ENCODE measurements at regions not wholly inside any gene's neighbourhood (a gene's known extent, or its start where the extent isn't known, plus 50 kb on each side); places are given as distances from the start of the nearest gene placed in this dataset.
A peak's percentile ranks its signal among the peaks of the same experiment; 100 is the strongest.

DNA sequence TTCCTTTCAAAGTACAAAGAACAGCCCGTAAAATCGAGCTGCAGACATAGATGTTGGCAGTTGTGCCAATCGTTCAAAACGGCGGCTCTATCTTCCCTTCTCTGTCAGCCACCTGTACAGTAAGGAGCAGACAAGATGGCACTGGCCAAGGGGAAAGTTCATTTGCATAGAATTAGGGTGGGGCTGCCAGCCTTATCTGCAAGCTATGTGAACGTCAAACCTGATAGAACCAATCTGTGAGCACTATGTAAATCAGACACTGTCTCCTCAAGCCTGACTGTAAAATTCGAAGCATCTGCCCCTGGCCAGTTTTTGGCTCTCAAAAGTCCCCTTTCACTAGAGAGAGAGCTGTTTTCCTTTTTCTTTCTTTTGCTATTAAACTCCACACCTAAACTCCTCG, 374.5 kb downstream of the EPM2A start:
- H3K27ac ChIP-seq (ENCODE audit: extremely low read length, insufficient read depth, low read length), result no peak overlapping the region
- POLR2A ChIA-PET, result no interaction called here
- in situ Hi-C loops (cut with HindIII; ENCODE audit: extremely low pct_ligation_motif_present, low pct_unique_long_range_greater_than_20kb) (no loop called here), intact Hi-C loops (cut with micrococcal nuclease; ENCODE audit: unreplicated experiment) (no loop called here)
- H3K36me3 ChIP-seq (replicated peaks in 1 of 2; ENCODE audit: control insufficient read depth in 1 of 2, insufficient read depth in 2 of 2, low read length in 2 of 2), result no peaks in the 10 kb centered on the region
- 17% methylated on average over 8 of the region's 8 CpGs for WGBS (ENCODE audit: low lambda C conversion rate)
- CTCF ChIA-PET (ENCODE audit: low intra/inter-chr PET ratio, low total read pairs), result no interaction called here
- no peaks in the 10 kb centered on the region for H3K27me3 ChIP-seq (ENCODE audit: control insufficient read depth in 1 of 2, insufficient read depth in 2 of 2, low read length in 2 of 2)
- no peak overlapping the region for H3K9ac ChIP-seq (ENCODE audit: insufficient read depth, low read depth, low read length)
- no peak overlapping the region for H3K4me3 ChIP-seq (replicated peaks in 1 of 3; ENCODE audit: insufficient read depth in 1 of 3, low read depth in 2 of 3, low read length in 3 of 3)
- H3K4me2 ChIP-seq (ENCODE audit: low read depth, low read length), result no peak overlapping the region
- ATAC-seq, result 0 out of 3 replicates have a peak, but pooled peaks have one; percentile 34
- no peak for DNase-seq (ENCODE audit: low spot score)
- H3K4me1 ChIP-seq (ENCODE audit: insufficient read depth, low read length), result no peaks in the 10 kb centered on the region
- no peaks in the 10 kb centered on the region for H3K79me2 ChIP-seq (ENCODE audit: insufficient read depth, low read length)
- no peaks in the 10 kb centered on the region for H3K9me3 ChIP-seq (ENCODE audit: low read length)
- H2AFZ ChIP-seq (ENCODE audit: low read length), result no peak overlapping the region
- FAIRE-seq, result no peak
- no TSS peak for BruUV-seq (replicated peaks)
- no peaks in the 10 kb centered on the region for H4K20me1 ChIP-seq (ENCODE audit: insufficient read depth, low read length)
- TF ChIP-seq JUND (CRISPR knock-in tag; IDR thresholded peaks at IDR 0.05) (no peak), RBM39 (IDR thresholded peaks at IDR 0.05; ENCODE audit: low read depth, low read length, poor library complexity, severe bottlenecking) (no peak), GFI1 (CRISPR knock-in tag; IDR thresholded peaks at IDR 0.05; ENCODE audit: borderline replicate concordance) (no peak), BRD4 (CRISPR knock-in tag; IDR thresholded peaks at IDR 0.05) (no peak), HNF1A (IDR thresholded peaks at IDR 0.05; ENCODE audit: low read depth) (no peak), HNF1A (CRISPR knock-in tag; IDR thresholded peaks at IDR 0.05; ENCODE audit: borderline replicate concordance) (no peak), ZNF891 (CRISPR knock-in tag; IDR thresholded peaks at IDR 0.05) (no peak), CENPX (CRISPR knock-in tag; IDR thresholded peaks at IDR 0.05) (no peak), YEATS2 (CRISPR knock-in tag; IDR thresholded peaks at IDR 0.05; ENCODE audit: borderline replicate concordance) (no peak), ZNF550 (CRISPR knock-in tag; IDR thresholded peaks at IDR 0.05; ENCODE audit: borderline replicate concordance) (no peak), GPBP1L1 (CRISPR knock-in tag; IDR thresholded peaks at IDR 0.05) (no peak), PHF8 (CRISPR knock-in tag; IDR thresholded peaks at IDR 0.05) (no peak), SMYD3 (CRISPR knock-in tag; IDR thresholded peaks at IDR 0.05) (no peak), AKAP8 (CRISPR knock-in tag; IDR thresholded peaks at IDR 0.05) (no peak), PCBP1 (IDR thresholded peaks at IDR 0.05; ENCODE audit: borderline replicate concordance, low read depth, low read length) (no peak), PLRG1 (conservative IDR thresholded peaks at IDR 0.05) (no peak)
- TF ChIP-seq, protein P1, sequence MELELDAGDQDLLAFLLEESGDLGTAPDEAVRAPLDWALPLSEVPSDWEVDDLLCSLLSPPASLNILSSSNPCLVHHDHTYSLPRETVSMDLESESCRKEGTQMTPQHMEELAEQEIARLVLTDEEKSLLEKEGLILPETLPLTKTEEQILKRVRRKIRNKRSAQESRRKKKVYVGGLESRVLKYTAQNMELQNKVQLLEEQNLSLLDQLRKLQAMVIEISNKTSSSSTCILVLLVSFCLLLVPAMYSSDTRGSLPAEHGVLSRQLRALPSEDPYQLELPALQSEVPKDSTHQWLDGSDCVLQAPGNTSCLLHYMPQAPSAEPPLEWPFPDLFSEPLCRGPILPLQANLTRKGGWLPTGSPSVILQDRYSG (CRISPR knock-in tag; IDR thresholded peaks at IDR 0.05), result no peak
- TF ChIP-seq, protein P2, sequence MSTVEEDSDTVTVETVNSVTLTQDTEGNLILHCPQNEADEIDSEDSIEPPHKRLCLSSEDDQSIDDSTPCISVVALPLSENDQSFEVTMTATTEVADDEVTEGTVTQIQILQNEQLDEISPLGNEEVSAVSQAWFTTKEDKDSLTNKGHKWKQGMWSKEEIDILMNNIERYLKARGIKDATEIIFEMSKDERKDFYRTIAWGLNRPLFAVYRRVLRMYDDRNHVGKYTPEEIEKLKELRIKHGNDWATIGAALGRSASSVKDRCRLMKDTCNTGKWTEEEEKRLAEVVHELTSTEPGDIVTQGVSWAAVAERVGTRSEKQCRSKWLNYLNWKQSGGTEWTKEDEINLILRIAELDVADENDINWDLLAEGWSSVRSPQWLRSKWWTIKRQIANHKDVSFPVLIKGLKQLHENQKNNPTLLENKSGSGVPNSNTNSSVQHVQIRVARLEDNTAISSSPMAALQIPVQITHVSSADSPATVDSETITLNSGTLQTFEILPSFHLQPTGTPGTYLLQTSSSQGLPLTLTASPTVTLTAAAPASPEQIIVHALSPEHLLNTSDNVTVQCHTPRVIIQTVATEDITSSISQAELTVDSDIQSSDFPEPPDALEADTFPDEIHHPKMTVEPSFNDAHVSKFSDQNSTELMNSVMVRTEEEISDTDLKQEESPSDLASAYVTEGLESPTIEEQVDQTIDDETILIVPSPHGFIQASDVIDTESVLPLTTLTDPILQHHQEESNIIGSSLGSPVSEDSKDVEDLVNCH (CRISPR knock-in tag; IDR thresholded peaks at IDR 0.05), result no peak

All from HepG2 (cell line).